DMS 273 treated with DMSO at 0.1 percent for 48 hours (cell line): ENCODE measurements at regions not wholly inside any gene's neighbourhood (a gene's known extent, or its start where the extent isn't known, plus 50 kb on each side); places are given as distances from the start of the nearest gene placed in this dataset.
"Not testable (repeated sequence)": the region's sequence is repeated elsewhere in the genome, so short reads cannot be mapped to it uniquely, and the experiment has no call there.

ENCODE experiments used
- DNase-seq: peaks from one replicate; lab custom pipeline; 2025; lab: John Stamatoyannopoulos, UW

GRCh38 chr14:87050421-87050820 is 942.6 kb downstream of the GALC start:
- DNase-seq: no peak

GRCh38 chr14:87049950-87050349 is 943.0 kb downstream of the GALC start:
- DNase-seq: peak; percentile 13

- DNase-seq: no peak
Observed at GRCh38 chr14:87046960-87047359, 946.0 kb downstream of the GALC start.

GRCh38 chr14:87045956-87046355 is 947.0 kb downstream of the GALC start:
- DNase-seq: no peak

GRCh38 chr14:87045246-87045645 is 947.7 kb downstream of the GALC start:
- no peak for DNase-seq

GRCh38 chr14:87044807-87045206 is 948.2 kb downstream of the GALC start:
- DNase-seq: no peak

GRCh38 chr14:87043667-87044200 is 949.2 kb downstream of the GALC start:
- DNase-seq: no peak

- no peak for DNase-seq
Observed at GRCh38 chr14:87042354-87042753, 950.6 kb downstream of the GALC start.

GRCh38 chr14:87041290-87042020 is 951.5 kb downstream of the GALC start:
- no peak for DNase-seq

- no peak for DNase-seq
Observed at GRCh38 chr14:87034680-87035079, 958.3 kb downstream of the GALC start.

GRCh38 chr14:87030197-87030596 is 962.8 kb downstream of the GALC start:
- DNase-seq: no peak

GRCh38 chr14:87020106-87020505 is 972.9 kb downstream of the GALC start:
- DNase-seq: not testable (repeated sequence)

GRCh38 chr14:87018294-87018693 is 974.7 kb downstream of the GALC start:
- DNase-seq: no peak

GRCh38 chr14:87017335-87017734 is 975.6 kb downstream of the GALC start:
- no peak for DNase-seq

- DNase-seq: no peak
Observed at GRCh38 chr14:87014856-87015255, 978.1 kb downstream of the GALC start.

- no peak for DNase-seq
Observed at GRCh38 chr14:87013583-87013982, 979.4 kb downstream of the GALC start.

GRCh38 chr14:87008965-87009364 is 984.0 kb downstream of the GALC start:
- no peak for DNase-seq

- DNase-seq: no peak
Observed at GRCh38 chr14:87005280-87005679, 987.7 kb downstream of the GALC start.

GRCh38 chr14:87002776-87003175 is 990.2 kb downstream of the GALC start:
- no peak for DNase-seq

GRCh38 chr14:87001333-87001732 is 991.6 kb downstream of the GALC start:
- DNase-seq: no peak

- peak; percentile 61 for DNase-seq
Observed at GRCh38 chr14:87000081-87000480, 992.9 kb downstream of the GALC start.

GRCh38 chr14:86999036-86999435 is 993.9 kb downstream of the GALC start:
- DNase-seq: no peak

GRCh38 chr14:86997271-86997670 is 995.7 kb downstream of the GALC start:
- no peak for DNase-seq

- DNase-seq: no peak
Observed at GRCh38 chr14:86990396-86990795, 1002.6 kb downstream of the GALC start.
